ENCODE measurements at regions not wholly inside any gene's neighbourhood (a gene's known extent, or its start where the extent isn't known, plus 50 kb on each side); places are given as distances from the start of the nearest gene placed in this dataset.

- DNase-seq = no peak
Measured at GRCh38 chr14:101395779-101396178, 165.5 kb upstream of the DIO3 start.

GRCh38 chr14:101397206-101397605 is 164.1 kb upstream of the DIO3 start:
- DNase-seq = no peak

- no peak for DNase-seq
Measured at GRCh38 chr14:101398011-101398410, 163.3 kb upstream of the DIO3 start.

GRCh38 chr14:101399737-101400517 is 161.4 kb upstream of the DIO3 start:
- DNase-seq = no peak

GRCh38 chr14:101400830-101401229 is 160.5 kb upstream of the DIO3 start:
- DNase-seq = no peak

DNA sequence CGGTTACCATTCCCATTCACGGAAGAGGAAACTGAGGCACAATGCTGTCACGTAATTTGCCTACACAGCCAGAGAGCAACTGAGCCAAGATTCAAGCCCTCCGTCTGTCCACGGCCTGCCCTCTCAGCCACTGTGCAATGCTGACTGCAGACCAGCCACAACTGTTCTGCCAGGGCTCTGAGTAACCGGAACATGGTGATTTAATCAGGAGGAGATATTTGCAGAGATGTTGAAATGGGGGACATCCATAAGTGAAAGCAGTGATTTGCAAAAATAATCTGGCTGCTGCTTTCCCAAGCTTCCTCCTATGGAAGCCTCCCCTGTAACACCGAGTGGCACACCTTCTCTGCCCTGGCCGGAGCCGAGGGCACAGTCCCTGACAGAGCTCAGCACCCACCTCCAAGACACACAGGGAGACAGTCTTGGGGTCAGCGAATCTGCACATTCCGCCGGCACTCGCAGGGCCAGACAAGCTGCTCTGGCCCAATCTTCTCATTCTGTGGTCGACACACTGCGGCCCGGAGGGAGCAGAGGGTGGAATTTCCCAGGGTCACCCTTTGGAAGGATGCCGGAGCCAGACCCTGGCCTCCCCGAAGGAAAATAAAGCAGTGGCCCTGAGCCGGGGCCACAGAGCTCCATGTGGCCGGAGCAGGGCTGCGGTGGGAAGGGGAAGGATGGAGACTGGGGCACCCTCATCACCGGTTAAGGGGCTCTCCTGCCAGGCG is 158.2 kb upstream of the DIO3 start:
- no peak for DNase-seq

- DNase-seq = no peak
Measured at GRCh38 chr14:101404426-101405170, 156.7 kb upstream of the DIO3 start.

- no peak for DNase-seq
Measured at GRCh38 chr14:101405171-101405883, 156.0 kb upstream of the DIO3 start.

- DNase-seq = no peak
Measured at GRCh38 chr14:101406921-101407320, 154.4 kb upstream of the DIO3 start.

GRCh38 chr14:101407328-101407727 is 154.0 kb upstream of the DIO3 start:
- DNase-seq = no peak

DNA sequence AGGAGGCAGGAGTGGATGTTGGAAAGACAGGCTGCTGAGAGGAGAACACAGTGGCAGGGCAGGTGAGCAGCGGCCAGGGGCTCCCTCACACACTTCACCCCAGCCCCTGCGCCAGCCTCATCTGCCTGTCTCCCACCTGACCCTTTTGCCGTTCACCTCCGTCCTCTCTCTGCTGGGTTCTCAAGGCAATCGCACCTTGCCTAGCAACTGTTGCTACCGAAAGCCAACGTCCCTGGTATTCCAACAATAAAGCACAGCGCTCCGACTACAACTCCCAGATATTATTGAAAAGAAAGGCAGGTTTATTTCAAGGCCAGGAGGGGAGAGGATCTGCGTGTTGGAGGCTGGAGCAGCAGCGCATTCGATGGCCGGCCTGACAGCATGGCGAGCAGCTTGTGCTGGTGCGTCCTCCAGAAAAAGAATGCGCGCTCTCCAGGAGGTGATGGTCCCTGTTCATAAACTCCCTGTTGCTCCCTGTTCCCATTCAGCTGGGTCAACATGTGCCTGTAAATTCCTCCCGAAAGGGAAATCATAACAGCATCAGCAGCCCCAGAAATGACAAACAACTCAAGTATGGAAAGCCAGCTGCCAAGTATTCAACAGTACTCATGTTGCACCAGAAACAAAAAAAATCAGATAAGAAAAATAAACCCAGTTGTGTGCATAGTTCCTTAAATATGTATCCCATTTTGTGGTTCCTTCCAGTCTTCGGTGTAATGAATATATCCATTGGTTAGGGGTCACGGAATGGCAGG is 153.0 kb upstream of the DIO3 start:
- no peak for DNase-seq

- DNase-seq = no peak
Measured at GRCh38 chr14:101409006-101409543, 152.2 kb upstream of the DIO3 start.

- DNase-seq = no peak
Measured at GRCh38 chr14:101410126-101410525, 151.2 kb upstream of the DIO3 start.

GRCh38 chr14:101411151-101411550 is 150.1 kb upstream of the DIO3 start:
- DNase-seq = no peak

DNA sequence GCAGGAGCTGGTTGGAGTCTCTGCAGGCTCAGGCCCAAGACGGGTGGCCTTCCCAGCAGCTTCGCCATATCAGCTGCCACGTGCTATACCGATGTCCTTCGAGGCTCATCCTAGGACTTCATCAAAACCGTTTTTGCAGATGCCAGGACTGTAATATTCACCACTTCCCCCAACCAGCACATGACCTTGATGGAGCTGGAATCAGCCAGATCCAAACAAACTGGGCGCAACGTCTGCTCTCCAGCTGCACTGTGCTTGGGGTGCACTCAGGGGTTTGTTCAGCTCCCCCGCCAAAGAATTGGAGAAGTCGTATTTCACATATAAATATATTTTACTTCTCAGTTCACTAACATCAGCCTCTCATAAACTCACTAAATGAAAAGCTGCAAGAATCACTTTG is 149.5 kb upstream of the DIO3 start:
- no peak for DNase-seq

- no peak for DNase-seq
Measured at GRCh38 chr14:101412739-101413138, 148.6 kb upstream of the DIO3 start.

DNA sequence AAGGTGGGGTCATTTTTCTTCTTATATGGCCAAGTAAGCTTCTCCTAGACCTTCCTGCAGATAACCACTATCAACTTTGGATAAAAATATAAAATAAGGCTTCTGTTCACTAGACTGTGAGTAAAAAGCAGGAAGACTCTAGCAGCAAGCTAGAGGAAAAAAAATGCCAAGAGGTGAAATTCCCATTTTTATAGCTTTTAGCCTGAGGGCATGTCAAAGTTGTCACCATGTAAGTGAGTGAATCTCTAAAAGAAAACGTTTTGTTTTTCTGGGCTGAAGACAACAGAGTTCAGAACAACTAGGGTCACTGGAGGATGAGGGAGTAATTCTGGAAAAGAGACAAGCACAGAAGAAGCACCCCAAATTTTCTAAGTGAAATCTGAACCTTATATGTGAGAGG is 143.9 kb upstream of the DIO3 start:
- no peak for DNase-seq

DNA sequence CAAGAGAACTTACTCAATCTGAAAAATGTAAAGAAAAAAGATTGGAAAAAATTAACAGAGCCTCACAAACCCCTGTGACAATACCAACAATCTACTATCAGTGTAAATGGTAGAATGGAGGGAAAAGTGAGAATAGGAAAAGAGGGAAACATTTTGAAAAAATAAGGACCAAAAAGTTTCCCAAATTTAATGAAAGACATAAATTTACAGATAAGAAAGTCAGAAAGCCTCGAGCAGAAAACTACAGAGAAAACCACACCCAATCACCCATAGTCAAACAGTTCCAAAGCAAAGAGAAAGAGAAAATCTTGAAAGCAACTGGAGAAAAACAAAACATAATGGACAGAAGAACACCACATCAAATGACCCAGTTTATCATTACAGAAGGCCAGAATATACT is 142.7 kb upstream of the DIO3 start:
- no peak for DNase-seq

- DNase-seq = no peak
Measured at GRCh38 chr14:101426466-101426865, 134.8 kb upstream of the DIO3 start.

DNA sequence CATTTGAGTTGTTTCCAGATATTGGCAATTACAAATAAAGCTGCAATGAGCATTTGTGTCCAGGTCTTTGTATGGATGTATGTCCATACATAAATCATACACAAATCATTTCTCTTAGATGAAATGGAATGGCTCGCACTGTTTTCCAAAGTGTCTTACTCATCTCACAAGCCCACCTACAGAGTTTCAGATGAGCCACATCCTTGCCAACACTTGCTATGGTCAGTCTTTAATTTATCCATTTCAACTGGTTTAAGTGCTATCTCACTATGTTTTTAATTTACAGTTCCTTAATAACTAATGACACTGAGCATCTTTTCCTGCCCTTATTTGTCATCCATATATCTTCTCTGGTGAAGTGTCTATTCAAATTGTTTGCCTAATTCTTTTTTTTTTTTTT is 132.9 kb upstream of the DIO3 start:
- no peak for DNase-seq

- no peak for DNase-seq
Measured at GRCh38 chr14:101435546-101435945, 125.7 kb upstream of the DIO3 start.

DNA sequence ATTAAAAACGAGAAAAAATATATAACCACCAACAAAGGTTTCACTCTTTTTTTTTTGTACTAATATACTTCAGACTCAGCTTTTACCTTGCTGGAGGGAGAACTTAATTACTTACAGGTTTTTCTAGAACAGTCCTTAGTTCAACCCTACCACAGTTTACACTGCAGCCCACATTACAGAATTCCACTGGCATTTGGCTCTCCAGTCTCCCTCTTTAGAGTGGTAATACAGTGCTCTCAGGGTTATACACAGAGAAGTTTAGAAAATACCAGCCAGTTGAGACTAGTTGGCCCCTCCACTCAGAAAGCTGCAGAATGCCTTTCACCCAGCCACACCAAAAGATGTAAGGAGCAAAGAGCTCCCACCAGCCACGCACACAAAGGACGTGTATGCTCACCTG is 122.3 kb upstream of the DIO3 start:
- no peak for DNase-seq

All from NCI-H1436 (cell line).